ENCODE measurements at regions not wholly inside any gene's neighbourhood (a gene's known extent, or its start where the extent isn't known, plus 50 kb on each side); places are given as distances from the start of the nearest gene placed in this dataset.
"Not testable (repeated sequence)": the region's sequence is repeated elsewhere in the genome, so short reads cannot be mapped to it uniquely, and the experiment has no call there.

DNA sequence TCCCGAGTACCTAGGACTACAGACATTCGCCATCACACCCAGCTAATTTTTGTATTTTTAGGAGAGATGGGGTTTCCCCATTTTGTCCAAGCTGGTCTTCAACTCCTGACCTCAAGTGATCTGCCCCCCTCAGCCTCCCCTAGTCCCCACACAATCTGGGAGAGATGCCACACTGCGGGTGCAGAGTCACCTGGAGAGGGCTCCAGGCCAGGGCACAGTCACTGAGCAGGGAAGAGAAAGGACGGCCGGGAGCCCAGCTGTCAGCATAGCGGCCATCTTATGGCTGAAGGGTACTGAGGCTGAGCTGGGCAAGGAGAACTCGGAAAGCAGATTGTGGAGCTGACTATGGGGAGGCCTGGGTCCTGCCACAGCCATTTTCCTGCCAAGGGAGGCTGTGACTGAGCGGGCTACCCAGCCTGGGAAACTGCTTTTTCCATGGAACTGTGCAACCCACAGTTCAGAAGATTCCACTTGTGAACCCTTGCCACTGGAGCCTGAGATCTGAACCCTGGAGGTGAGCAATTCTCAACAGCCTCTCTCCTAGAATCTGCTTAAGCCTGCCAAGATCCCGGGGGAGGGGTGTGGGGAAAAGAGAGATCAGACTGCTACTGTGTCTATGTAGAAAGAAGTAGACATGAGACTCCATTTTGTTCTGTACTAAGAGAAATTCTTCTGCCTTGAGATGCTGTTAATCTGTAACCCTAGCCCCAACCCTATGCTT is 109.2 kb downstream of the ZNF486 start:
- Histone ChIP-seq H3K4me3 (no peak overlapping the region), H3K27me3 (no peaks in the 10 kb centered on the region), H3K4me1 (no peaks in the 10 kb centered on the region), H3K36me3 (no peaks in the 10 kb centered on the region), H3K27ac (no peak overlapping the region), H3K9me3 (no peaks in the 10 kb centered on the region)
- no peak for DNase-seq
- ATAC-seq, result no peak
- intact Hi-C loops (cut with DNase I), result no loop called here
- TF ChIP-seq, protein P1, sequence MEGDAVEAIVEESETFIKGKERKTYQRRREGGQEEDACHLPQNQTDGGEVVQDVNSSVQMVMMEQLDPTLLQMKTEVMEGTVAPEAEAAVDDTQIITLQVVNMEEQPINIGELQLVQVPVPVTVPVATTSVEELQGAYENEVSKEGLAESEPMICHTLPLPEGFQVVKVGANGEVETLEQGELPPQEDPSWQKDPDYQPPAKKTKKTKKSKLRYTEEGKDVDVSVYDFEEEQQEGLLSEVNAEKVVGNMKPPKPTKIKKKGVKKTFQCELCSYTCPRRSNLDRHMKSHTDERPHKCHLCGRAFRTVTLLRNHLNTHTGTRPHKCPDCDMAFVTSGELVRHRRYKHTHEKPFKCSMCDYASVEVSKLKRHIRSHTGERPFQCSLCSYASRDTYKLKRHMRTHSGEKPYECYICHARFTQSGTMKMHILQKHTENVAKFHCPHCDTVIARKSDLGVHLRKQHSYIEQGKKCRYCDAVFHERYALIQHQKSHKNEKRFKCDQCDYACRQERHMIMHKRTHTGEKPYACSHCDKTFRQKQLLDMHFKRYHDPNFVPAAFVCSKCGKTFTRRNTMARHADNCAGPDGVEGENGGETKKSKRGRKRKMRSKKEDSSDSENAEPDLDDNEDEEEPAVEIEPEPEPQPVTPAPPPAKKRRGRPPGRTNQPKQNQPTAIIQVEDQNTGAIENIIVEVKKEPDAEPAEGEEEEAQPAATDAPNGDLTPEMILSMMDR (IDR thresholded peaks at IDR 0.05), result no peak
- no peak for TF ChIP-seq POLR2A (IDR thresholded peaks at IDR 0.05)
- WGBS (ENCODE audit: insufficient coverage, low coverage, low lambda C conversion rate, missing lambda C conversion rate), result 54% methylated on average over 8 of the region's 9 CpGs

DNA sequence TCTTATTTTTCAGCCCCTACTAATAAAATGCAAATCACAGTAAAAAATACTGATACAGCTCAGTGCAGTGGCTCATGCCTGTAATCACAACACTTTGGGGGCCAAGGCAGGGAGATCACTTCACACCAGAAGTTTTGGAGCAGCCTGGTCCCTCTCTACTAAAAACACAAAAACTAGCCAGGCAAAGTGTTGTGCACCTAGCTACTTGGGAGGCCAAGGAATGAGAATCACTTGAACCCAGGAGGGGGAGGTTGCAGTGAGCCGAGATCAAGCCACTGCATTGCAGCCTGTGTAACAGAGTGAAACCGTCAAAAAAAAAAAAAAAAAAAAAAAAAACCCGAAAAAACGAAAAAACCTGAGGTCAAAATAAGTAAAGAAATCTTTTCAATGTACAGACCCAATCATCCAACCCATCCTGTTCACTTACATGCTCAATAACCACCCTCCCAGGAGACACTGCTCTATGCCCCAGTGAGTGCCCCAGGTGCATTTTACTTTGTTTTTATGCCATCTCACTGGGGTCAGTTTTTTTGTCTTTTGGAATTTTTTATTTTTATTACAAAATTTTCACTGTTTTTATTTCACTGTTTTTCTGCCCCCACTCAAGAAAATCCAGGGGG is 107.0 kb downstream of the ZNF486 start:
- no peak for ATAC-seq
- Histone ChIP-seq H3K27me3 (no peaks in the 10 kb centered on the region), H3K4me3 (no peak overlapping the region), H3K4me1 (no peaks in the 10 kb centered on the region), H3K36me3 (no peaks in the 10 kb centered on the region), H3K9me3 (no peaks in the 10 kb centered on the region), H3K27ac (no peak overlapping the region)
- WGBS (ENCODE audit: insufficient coverage, low coverage, low lambda C conversion rate, missing lambda C conversion rate), result 42% methylated on average over 4 of the region's 4 CpGs
- no peak for DNase-seq
- TF ChIP-seq POLR2A (IDR thresholded peaks at IDR 0.05), result no peak
- TF ChIP-seq, protein P1 (IDR thresholded peaks at IDR 0.05), result no peak
- intact Hi-C loops (cut with DNase I), result no loop called here

DNA sequence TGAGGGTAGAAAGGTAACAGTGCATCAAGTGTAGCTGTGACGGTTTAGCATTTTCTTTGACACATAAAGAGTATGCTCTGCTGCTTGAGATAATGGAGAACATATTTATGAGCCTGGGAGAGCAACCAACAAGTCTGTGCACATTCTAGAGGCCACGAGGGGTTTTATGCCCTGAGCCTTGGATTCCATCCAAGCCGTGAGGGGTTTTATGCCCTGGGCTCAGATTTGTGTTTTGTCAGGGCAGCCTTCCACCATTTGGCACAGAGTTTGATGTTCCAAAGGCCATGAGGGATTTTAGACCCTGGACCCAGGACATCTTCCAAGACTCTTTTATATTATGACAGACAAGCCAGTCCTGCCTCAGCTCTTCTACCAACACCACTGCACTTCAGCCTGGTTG is 106.4 kb downstream of the ZNF486 start:
- Histone ChIP-seq H3K9me3 (no peaks in the 10 kb centered on the region), H3K4me3 (no peak overlapping the region), H3K27ac (no peak overlapping the region), H3K4me1 (no peaks in the 10 kb centered on the region), H3K27me3 (no peaks in the 10 kb centered on the region), H3K36me3 (no peaks in the 10 kb centered on the region)
- intact Hi-C loops (cut with DNase I), result no loop called here
- DNase-seq (no peak), ATAC-seq (no peak)
- 18% methylated on average over 3 of the region's 3 CpGs for WGBS (ENCODE audit: insufficient coverage, low coverage, low lambda C conversion rate, missing lambda C conversion rate)
- TF ChIP-seq, protein P1 (IDR thresholded peaks at IDR 0.05), result no peak
- no peak for TF ChIP-seq POLR2A (IDR thresholded peaks at IDR 0.05)

DNA sequence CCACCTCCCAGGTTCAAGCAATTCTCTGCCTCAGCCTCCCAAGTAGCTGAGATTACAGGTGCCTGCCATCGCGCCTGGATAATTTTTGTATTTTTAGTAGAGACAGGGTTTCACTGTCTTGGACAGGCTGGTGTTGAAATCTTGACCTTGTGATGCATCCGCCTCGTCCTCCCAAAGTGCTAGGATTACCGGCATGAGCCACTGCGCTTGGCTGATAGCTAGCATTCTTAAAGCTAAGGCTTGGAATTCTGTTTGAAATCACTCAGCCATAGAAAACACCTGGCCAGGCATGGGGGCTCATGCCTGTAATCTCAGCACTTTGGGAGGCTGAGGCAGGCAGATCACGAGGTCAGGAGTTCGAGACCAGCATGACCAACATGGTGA is 105.6 kb downstream of the ZNF486 start:
- H3K4me1 ChIP-seq; H3K27ac ChIP-seq; intact Hi-C loops (cut with DNase I); H3K27me3 ChIP-seq; H3K4me3 ChIP-seq; H3K36me3 ChIP-seq; H3K9me3 ChIP-seq; ATAC-seq; DNase-seq: not testable (repeated sequence)
- 74% methylated on average over 7 of the region's 8 CpGs for WGBS (ENCODE audit: insufficient coverage, low coverage, low lambda C conversion rate, missing lambda C conversion rate)

DNA sequence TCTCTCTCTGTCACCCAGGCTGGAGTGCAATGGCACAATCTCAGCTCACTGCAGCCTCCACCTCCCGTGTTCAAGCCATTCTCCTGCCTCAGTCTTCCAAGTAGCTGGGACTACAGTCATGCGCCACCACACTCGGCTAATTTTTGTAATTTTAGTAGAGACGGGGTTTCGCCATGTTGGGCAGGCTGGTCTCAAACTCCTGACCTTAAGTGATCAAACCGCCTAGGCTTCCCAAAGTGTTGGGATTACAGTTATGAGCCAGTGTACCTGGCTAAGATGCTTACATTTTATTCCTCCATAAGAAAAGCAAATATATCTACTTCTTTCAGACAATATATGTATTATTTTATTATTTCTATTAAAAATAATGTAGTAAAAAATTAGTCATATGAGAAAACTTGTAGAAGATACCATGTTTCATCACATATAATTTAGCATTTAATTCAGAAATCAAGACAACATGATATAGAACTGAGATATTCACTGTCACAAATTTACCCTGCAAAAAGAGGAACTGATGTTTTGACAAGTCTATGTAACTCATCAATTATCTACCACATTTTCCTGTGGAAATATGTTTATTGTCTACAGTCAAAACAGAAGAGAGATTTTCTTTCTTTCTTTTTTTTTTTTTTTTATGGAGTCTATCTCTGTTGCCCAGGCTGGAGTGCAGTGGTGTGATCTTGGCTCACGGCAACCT is 105.1 kb downstream of the ZNF486 start:
- H3K4me3 ChIP-seq; ATAC-seq; H3K36me3 ChIP-seq; H3K9me3 ChIP-seq; H3K4me1 ChIP-seq; H3K27ac ChIP-seq; H3K27me3 ChIP-seq; intact Hi-C loops (cut with DNase I); DNase-seq: not testable (repeated sequence)
- 67% methylated on average over 7 of the region's 7 CpGs for WGBS (ENCODE audit: insufficient coverage, low coverage, low lambda C conversion rate, missing lambda C conversion rate)

All from right lobe of liver (tissue), 6 donors.